A673 (cell line): ENCODE measurements at regions not wholly inside any gene's neighbourhood (a gene's known extent, or its start where the extent isn't known, plus 50 kb on each side); places are given as distances from the start of the nearest gene placed in this dataset.
"Not testable (repeated sequence)": the region's sequence is repeated elsewhere in the genome, so short reads cannot be mapped to it uniquely, and the experiment has no call there.

Experiments used
- BruUV-seq: library from RNA; stranded (reverse); fragments of 400-500 nt; replicated peaks from 2 replicates; lab custom pipeline; 2021; lab: Mats Ljungman, UMichigan
- CTCF ChIA-PET: fragments of 300-600 bp; sonication (Branson Sonifier 250); formaldehyde crosslinking; loops from one replicate; lab custom pipeline; 2022; ENCODE audit warnings: antibody characterized with exemption; lab: Charles Lee
- POLR2A ChIA-PET: fragments of 300-600 bp; sonication (Branson Sonifier 250); formaldehyde crosslinking; loops from one replicate; lab custom pipeline; 2022; ENCODE audit warnings: antibody characterized with exemption; ENCODE audit not compliant: low non-redundant PET; lab: Charles Lee
- DNase-seq: peaks from one replicate; pipeline ENCODE4 v3.0.0-alpha.2; 2015; ENCODE audit warnings: low spot score
- H3K27ac ChIP-seq: fragments of 200-600 bp; sonication (generic); 2 replicates; pipeline ENCODE4 v1.5.1; 2016; ENCODE audit warnings: mixed run types, low read depth, mild to moderate bottlenecking, mixed read lengths, antibody characterized with exemption, low read length; ENCODE audit not compliant: poor library complexity, severe bottlenecking
- H3K27me3 ChIP-seq: fragments of 200-600 bp; sonication (generic); replicated peaks from 2 replicates; pipeline ENCODE4 v1.6.1; 2017; ENCODE audit warnings: mixed run types, low read depth, mild to moderate bottlenecking, mixed read lengths, antibody characterized with exemption, low read length; ENCODE audit not compliant: insufficient read depth, poor library complexity
- H3K36me3 ChIP-seq: fragments of 200-600 bp; sonication (generic); 2 replicates; pipeline ENCODE4 v1.6.1; 2016; ENCODE audit warnings: mixed run types, mild to moderate bottlenecking, mixed read lengths, antibody characterized with exemption, low read length; ENCODE audit not compliant: insufficient read depth, poor library complexity, severe bottlenecking
- H3K4me1 ChIP-seq: fragments of 200-600 bp; sonication (generic); 2 replicates; pipeline ENCODE4 v1.6.1; 2017; ENCODE audit warnings: mixed run types, mild to moderate bottlenecking, mixed read lengths, antibody characterized with exemption, low read length; ENCODE audit not compliant: insufficient read depth, poor library complexity, severe bottlenecking
- H3K4me3 ChIP-seq: fragments of 200-600 bp; sonication (generic); 2 replicates; pipeline ENCODE4 v1.5.1; 2016; ENCODE audit warnings: low read depth, mixed run types, mild to moderate bottlenecking, mixed read lengths, low read length; ENCODE audit not compliant: poor library complexity, severe bottlenecking
- H3K9me3 ChIP-seq: fragments of 200-600 bp; sonication (generic); 2 replicates; pipeline ENCODE4 v1.6.1; 2016; ENCODE audit warnings: mixed run types, low read depth, mild to moderate bottlenecking, mixed read lengths, antibody characterized with exemption, low read length; ENCODE audit not compliant: poor library complexity, severe bottlenecking
- CTCF ChIP-seq: fragments of 300-800, 200-600 bp; sonication (generic); conservative IDR thresholded peaks from 2 replicates; pipeline ENCODE4 v1.5.1; 2017; ENCODE audit warnings: low read depth, mild to moderate bottlenecking, antibody characterized with exemption, low read length, moderate library complexity, mixed read lengths
- EZH2 ChIP-seq: fragments of 200-600 bp; sonication (generic); IDR thresholded peaks from 2 replicates; pipeline ENCODE4 v1.6.1; 2017; ENCODE audit warnings: borderline replicate concordance, low read depth, mild to moderate bottlenecking, mixed read lengths, antibody characterized with exemption, low read length; ENCODE audit not compliant: poor library complexity, severe bottlenecking
- intact Hi-C: fragments of 100-400 bp; cut with micrococcal nuclease; formaldehyde crosslinking; loops from one replicate; pipeline ENCODE4 v1.10.0; 2022; ENCODE audit not compliant: unreplicated experiment

- TF ChIP-seq EZH2 (no peak), CTCF (no peak)
- no peak overlapping the region for H3K27ac ChIP-seq
- no TSS peak for BruUV-seq
- intact Hi-C loops: no loop called here
- H3K36me3 ChIP-seq: no peaks in the 10 kb centered on the region
- ChIA-PET POLR2A (no interaction called here), CTCF (no interaction called here)
- H3K27me3 ChIP-seq: no peaks in the 10 kb centered on the region
- H3K9me3 ChIP-seq: peaks cover 6% of the 10 kb centered on the region
- no peak overlapping the region for H3K4me3 ChIP-seq
- DNase-seq: no peak
- H3K4me1 ChIP-seq: no peaks in the 10 kb centered on the region
Measured at GRCh38 chr7:146057958-146058357, 58.6 kb upstream of the CNTNAP2 start.

- no peaks in the 10 kb centered on the region for H3K36me3 ChIP-seq
- ChIA-PET POLR2A (no interaction called here), CTCF (no interaction called here)
- intact Hi-C loops: no loop called here
- no peaks in the 10 kb centered on the region for H3K4me1 ChIP-seq
- no peaks in the 10 kb centered on the region for H3K27me3 ChIP-seq
- DNase-seq: no peak
- H3K27ac ChIP-seq: no peak overlapping the region
- H3K9me3 ChIP-seq: peaks cover 6% of the 10 kb centered on the region
- no TSS peak for BruUV-seq
- TF ChIP-seq CTCF (no peak), EZH2 (no peak)
- H3K4me3 ChIP-seq: no peak overlapping the region
Measured at GRCh38 chr7:146054909-146055308, 61.7 kb upstream of the CNTNAP2 start.

DNA sequence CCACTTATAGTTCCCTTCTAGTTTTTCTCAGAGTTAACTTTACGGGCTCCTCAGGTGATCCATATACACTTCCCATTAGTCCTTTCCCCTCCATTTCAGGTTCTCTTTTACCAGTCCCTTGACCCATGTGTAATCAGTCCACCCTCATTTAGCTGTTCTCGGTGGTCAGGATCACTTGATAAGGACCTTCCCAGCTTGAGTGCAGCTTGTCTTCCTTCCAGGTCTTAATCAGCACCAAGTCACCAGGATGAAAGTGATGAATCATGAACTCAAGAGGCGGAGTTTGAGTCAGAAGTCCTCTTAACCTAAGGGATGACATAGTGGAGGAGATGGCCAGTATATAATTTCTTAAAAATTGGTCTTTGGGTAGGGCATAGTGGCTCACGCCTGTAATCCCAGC, 63.1 kb upstream of the CNTNAP2 start:
- Histone ChIP-seq H3K4me1 (no peaks in the 10 kb centered on the region), H3K27me3 (no peaks in the 10 kb centered on the region), H3K4me3 (no peak overlapping the region), H3K9me3 (peaks cover 6% of the 10 kb centered on the region), H3K36me3 (no peaks in the 10 kb centered on the region), H3K27ac (no peak overlapping the region)
- ChIA-PET POLR2A (no interaction called here), CTCF (no interaction called here)
- intact Hi-C loops: no loop called here
- TF ChIP-seq EZH2: no peak
- no peak for TF ChIP-seq CTCF
- DNase-seq: no peak
- no TSS peak for BruUV-seq

DNA sequence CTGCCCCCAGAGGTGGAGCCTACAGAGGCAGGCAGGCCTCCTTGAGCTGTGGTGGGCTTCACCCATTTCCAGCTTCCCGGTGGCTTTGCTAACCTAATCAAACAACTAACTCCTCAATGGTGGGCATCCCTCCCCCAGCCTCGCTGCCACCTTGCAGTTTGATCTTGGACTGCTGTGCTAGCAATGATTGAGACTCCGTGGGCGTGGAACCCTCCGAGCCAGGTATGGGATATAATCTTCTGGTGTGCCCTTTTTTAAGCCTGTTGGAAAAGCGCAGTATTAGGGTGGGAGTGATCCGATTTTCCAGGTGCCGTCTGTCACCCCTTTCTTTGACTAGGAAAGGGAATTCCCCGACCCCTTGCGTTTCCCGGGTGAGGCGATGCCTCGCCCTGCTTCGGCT, 73.3 kb upstream of the CNTNAP2 start:
- H3K27ac ChIP-seq, BruUV-seq, intact Hi-C loops, H3K9me3 ChIP-seq, CTCF ChIA-PET, H3K36me3 ChIP-seq, H3K4me1 ChIP-seq, H3K4me3 ChIP-seq, DNase-seq, H3K27me3 ChIP-seq, POLR2A ChIA-PET: not testable (repeated sequence)
